HG02763 (cell line): ENCODE measurements at regions not wholly inside any gene's neighbourhood (a gene's known extent, or its start where the extent isn't known, plus 50 kb on each side); places are given as distances from the start of the nearest gene placed in this dataset.
"Not testable (repeated sequence)": the region's sequence is repeated elsewhere in the genome, so short reads cannot be mapped to it uniquely, and the experiment has no call there.

Source experiments
- ATAC-seq: cut with Tn5 transposase; IDR thresholded peaks from one replicate; pipeline ENCODE4 v1.9.1; 2021; ENCODE audit warnings: mild to moderate bottlenecking, moderate library complexity; ENCODE audit not compliant: unreplicated experiment

DNA sequence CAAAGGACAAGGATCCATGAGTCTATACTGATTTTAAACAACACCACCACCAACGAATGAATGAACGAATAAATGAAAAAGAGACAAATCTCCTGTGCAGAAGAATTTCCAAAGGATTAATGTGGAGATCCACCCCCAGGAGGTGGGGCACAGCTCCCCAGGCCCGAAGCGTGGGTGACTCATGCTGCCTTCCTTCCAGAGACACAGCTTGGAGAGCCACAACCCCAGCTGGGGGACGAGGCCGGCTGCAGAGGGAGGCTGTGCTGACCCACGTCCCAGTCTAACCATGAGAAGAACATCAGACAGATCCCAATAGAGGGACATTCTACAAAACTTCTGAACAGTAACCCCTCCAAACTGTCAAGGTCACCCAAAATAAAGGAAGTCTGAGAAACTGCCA lies 557.3 kb upstream of the SALL3 start:
- no peak for ATAC-seq

DNA sequence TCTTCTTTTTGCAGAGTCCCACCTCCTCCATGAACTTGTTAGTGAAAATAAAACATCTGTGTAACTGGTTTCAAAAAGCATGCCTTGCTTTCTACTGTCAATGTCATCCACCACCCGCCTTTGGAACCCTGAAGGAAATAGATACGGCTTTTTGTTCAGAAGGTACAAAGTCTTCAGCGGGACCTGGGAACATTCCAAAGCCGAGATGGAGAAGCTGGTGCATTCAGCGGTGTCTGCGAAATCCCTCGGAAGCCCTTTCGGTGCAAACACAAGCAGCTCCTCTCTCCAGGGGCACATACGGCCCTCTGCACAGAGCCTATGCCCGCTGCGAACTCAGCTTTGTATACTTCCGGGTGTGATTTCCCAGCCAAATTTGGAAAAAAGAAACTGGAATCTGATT lies 555.8 kb upstream of the SALL3 start:
- ATAC-seq = no peak

GRCh38 chr18:78424403-78425018 lies 555.1 kb upstream of the SALL3 start:
- ATAC-seq = no peak

DNA sequence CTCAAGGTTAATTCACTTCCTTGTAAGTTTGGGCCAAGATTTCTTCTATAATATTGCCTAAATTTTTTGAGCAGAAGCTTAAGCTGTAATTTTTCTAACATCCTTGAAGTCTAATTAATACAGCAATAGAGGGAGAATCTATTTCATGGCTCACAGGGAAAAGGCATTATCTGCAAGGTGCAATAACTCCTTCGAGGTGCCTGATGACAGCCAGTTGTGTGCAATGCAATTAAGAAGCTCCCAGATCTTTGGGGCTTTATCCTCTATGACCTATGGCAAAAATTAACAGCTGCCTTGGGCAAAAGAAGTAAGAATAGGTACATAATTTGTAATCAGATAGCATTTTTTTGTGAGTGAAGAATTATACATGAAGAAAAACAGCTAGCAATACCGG lies 554.6 kb upstream of the SALL3 start:
- no peak for ATAC-seq

GRCh38 chr18:78427081-78427480 lies 552.5 kb upstream of the SALL3 start:
- no peak for ATAC-seq

DNA sequence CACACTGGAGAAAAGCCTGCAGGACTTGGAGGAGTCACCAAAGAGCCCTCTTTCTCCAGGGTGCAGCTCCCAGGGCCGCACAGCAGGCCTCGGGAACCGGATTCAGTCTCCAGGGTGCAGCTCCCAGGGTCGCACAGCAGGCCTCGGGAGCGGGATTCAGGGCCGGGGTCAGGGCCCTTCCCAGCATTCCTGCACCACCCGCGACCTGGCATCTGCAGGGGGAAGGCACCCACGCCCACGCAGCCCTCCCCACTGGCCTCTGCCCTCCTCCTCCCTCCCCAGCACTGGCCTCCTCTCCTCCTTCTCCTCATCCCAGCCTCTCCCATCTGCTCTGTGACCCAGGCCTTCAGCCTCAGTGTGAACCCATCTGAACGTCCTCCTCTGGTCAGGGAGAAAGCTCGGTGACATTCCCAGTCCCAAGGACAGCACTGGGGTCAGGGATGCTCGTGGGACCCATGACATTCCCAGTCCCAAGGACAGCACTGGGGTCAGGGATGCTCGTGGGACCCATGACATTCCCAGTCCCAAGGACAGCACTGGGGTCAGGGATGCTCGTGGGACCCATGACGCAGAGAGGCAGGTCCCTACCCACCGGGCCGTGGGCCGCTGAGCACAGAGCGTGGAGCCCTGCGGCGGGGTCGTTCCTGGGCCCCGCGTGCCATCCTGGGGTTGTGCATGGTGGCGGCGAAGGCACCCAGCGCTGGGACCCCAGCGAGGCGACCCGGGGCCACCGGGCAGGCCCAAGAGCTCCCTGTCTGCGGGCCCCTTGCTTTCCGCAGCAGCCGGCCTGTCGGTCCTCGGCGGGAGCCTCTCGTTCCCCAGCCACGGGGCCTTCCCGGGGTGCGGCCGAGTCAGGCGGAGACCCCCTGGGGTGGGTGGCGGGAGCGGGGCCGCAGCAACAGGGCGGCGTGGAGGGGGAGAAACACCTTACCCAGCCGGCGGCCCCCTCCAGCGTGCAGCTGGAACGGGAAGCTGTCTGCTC lies 550.2 kb upstream of the SALL3 start:
- no peak for ATAC-seq

GRCh38 chr18:78430131-78430758 lies 549.4 kb upstream of the SALL3 start:
- ATAC-seq = no peak

DNA sequence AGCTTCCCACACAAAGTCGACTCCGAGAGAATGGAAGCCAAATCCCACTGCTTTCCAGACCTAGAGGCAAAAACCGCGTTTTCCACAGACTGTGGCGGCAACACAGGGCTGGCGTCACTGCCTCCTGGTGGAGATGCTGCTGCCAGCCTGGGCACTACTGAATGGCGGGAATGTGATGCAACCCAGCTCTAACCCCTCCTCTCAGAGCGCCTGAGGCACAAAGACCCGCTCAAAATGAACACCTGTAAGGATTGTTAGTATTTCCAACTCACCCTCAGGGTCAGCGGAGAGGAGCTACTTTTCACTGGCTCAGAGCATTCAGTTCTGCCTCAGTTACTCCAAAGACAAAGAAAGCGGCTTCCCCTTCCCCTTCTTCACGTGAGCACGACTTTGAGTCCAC lies 548.0 kb upstream of the SALL3 start:
- no peak for ATAC-seq

DNA sequence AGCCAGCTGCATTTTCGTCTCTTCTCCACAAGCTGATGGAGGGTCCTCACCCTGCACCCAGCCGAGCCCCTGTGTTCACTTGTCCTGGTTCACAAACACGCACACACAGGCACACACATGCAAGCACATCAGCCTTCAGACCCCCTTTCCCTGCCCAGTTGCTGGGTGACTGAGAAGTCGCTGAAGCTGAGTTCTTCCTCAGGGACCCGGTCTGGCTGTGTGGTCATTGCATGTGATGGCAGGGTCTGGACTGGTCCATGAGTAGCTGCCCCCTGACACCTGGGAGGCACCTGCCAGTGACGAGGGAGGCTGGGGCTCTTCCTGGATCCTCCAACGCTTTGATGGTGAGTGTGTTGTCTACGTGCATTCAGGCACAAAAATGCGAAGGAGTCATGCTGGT lies 546.1 kb upstream of the SALL3 start:
- ATAC-seq = no peak

- ATAC-seq = no peak
Measured at GRCh38 chr18:78436110-78436509, 543.5 kb upstream of the SALL3 start.

DNA sequence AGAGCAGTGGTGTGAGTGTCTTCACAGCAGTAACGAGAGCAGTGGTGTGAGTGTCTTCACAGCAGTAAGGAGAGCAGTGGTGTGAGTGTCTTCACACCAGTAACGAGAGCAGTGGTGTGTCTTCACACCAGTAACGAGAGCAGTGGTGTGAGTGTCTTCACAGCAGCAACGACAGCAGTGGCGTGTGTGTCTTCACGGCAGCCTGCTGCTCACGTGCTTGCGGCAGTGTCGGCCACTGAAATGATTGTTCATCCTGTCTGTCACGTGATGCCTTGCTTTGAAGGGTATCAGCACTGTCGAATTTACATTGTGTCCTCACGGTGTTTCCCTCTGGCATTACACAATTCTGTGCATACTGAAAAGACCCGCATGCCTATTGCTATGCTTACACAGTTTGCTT lies 541.4 kb upstream of the SALL3 start:
- ATAC-seq = not testable (repeated sequence)

DNA sequence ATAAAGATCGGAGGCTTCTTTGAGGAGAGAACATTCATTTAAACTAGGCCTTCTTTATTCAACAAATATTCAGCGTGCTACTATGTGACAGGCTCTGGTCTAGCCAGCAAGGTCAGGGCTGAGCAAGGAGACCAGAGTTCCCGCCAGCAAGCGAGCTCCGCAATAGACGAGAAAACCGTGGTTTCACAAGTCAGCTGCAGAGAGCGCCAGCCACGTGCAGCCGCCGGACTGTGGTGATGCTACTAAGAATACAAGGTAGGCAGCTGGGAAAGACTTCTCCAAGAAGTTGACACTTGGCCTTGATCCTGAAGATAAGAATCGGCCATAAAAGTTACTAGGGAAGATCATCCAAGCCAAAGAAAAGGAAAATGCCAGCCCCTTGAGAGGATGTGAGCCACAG lies 533.7 kb upstream of the SALL3 start:
- no peak for ATAC-seq

DNA sequence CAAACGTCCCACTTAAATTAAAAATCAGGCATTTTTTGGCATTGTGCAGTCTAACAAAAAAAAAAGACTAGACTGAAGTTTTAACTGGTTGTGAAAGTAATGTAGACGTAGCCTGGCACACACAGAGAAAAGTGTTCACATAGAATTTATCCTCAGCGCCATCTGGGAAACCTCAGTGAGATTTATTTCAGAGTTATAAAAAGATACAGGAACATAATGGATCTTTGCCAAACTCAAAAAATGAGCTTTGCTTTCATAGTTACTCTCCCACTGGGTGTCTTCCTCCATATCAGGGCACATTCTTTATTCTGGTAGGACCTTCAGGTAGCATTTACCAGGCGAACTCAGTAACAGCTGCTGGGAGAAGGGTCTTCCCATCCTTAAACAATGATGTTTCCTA lies 532.4 kb upstream of the SALL3 start:
- no peak for ATAC-seq

- no peak for ATAC-seq
Measured at GRCh38 chr18:78448106-78448505, 531.5 kb upstream of the SALL3 start.

GRCh38 chr18:78448591-78448990 lies 531.0 kb upstream of the SALL3 start:
- ATAC-seq = no peak

- no peak for ATAC-seq
Measured at GRCh38 chr18:78454221-78454620, 525.4 kb upstream of the SALL3 start.

- no peak for ATAC-seq
Measured at GRCh38 chr18:78455386-78455785, 524.2 kb upstream of the SALL3 start.

GRCh38 chr18:78457011-78457410 lies 522.6 kb upstream of the SALL3 start:
- ATAC-seq = no peak

DNA sequence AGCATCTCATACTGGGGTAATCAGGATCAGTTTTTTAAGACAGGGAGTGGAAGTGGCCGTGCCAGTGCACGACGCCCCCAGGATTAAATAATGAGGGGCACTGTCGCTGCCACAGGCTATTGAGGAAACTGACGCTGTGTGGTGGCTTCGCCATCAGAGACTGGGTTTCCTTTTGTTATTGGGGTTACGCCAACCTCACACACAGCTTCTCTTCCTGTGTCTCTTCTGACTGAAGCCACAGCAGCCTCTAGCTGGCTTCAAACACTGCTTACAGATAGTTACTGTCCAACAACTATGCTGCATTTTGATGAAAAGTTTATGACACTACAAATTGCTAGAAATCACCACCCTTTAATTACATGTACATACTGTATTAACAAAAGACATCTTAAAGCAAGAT lies 521.9 kb upstream of the SALL3 start:
- no peak for ATAC-seq

DNA sequence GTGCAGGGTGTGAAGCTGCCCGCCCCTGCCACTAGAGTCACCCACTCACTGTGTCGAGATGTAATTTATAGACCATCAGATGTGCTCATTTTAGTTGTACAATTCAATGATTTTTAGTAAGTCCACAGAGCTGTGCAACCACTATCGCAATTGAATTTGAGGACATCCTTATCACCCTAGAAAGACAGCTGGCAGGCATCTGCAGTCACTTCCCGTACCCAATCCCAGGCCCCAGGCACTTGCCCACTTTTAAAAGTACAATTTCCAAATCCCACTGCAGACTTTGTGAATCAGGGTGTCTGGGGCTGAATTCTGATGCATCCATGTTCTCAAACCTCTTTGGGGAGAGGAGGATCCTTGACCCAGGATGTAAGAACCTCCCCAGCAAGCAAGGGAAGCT lies 521.3 kb upstream of the SALL3 start:
- no peak for ATAC-seq

- ATAC-seq = no peak
Measured at GRCh38 chr18:78459668-78460067, 520.0 kb upstream of the SALL3 start.

DNA sequence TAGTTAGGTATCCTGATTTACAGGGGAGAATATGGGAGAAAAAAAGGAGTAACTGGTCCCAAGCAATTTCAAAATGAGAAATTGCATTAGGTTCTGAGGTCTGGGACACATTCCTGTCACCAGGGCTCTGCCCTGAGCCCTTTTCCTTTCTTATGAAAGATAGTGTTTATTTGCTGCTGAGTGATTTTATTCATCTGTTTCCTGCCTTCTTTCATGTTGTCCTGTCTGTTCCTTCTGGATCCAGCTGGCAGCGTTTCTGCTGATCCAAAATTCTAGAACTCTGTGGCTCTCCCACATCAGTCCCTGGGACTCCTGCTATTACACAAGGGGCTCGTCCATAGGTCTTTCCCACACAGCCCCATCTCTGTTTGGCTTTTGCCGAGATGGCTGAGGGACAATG lies 519.1 kb upstream of the SALL3 start:
- ATAC-seq = no peak
